ENCODE measurements at regions not wholly inside any gene's neighbourhood (a gene's known extent, or its start where the extent isn't known, plus 50 kb on each side); places are given as distances from the start of the nearest gene placed in this dataset.
"Not testable (repeated sequence)": the region's sequence is repeated elsewhere in the genome, so short reads cannot be mapped to it uniquely, and the experiment has no call there.

DNA sequence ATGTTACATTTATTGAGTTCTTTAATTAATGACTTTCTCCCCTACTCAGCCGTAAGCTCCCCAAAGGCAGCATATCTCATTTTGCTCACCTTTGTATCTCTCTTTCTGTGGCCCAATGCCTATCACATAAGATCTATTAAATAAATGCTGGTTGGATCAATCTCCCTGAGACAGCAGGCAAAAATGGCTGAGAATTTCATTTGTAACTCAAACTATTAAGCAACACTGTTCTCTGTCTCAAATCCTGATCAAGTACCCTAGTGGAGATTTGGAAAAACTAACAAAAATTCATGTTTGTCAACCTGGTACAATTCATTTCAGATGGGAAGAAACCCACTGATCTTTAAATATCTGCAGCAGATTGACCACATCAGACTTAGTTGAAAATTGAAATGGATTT, 127.4 kb downstream of the ZFAND4 start:
- intact Hi-C loops (cut with DNase I; ENCODE audit: low total_unique reads) (no loop called here), in situ Hi-C loops (cut with MboI; ENCODE audit: low sequenced_read_pairs in 4 of 4) (loop anchor here in 1 of 4 donors (25.0 kb wide), 1 partner anchor 108 kb away; no protein-coding TSS in a partner anchor)
- DNase-seq = no peak
- Histone ChIP-seq H3K27ac (no peak overlapping the region), H3K4me1 (no peaks in the 10 kb centered on the region), H3K4me3 (no peak overlapping the region), H3K9me3 (no peaks in the 10 kb centered on the region), H3K27me3 (no peaks in the 10 kb centered on the region), H3K36me3 (no peaks in the 10 kb centered on the region)
- TF ChIP-seq POLR2A (IDR thresholded peaks at IDR 0.05) = no peak
- no peak for ATAC-seq

DNA sequence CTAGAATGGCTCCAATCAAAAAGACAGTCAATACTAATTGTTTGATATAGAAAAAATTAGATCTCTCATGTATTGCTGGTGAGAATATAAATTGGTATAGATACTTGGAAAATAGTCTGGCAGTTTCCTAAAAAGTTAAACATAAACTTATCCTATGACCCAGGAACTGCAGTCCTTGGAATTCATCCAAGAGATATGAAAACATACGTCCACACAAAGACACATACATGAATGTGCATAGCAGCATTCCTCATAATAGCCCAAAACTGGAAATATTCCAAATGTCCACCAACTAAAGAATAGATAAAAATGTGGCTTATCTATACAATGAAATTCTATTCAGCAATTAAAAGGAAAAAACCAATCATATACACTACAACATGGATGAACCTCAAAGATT, 128.4 kb downstream of the ZFAND4 start:
- no peaks in the 10 kb centered on the region for H3K9me3 ChIP-seq
- no peak overlapping the region for H3K27ac ChIP-seq
- no peaks in the 10 kb centered on the region for H3K27me3 ChIP-seq
- in situ Hi-C loops (cut with MboI; ENCODE audit: low sequenced_read_pairs in 4 of 4) (loop anchor here in 1 of 4 donors (25.0 kb wide), 1 partner anchor 107 kb away; no protein-coding TSS in a partner anchor), intact Hi-C loops (cut with DNase I; ENCODE audit: low total_unique reads) (no loop called here)
- ATAC-seq (no peak), DNase-seq (no peak)
- H3K36me3 ChIP-seq = no peaks in the 10 kb centered on the region
- H3K4me3 ChIP-seq = no peak overlapping the region
- TF ChIP-seq, protein P1, sequence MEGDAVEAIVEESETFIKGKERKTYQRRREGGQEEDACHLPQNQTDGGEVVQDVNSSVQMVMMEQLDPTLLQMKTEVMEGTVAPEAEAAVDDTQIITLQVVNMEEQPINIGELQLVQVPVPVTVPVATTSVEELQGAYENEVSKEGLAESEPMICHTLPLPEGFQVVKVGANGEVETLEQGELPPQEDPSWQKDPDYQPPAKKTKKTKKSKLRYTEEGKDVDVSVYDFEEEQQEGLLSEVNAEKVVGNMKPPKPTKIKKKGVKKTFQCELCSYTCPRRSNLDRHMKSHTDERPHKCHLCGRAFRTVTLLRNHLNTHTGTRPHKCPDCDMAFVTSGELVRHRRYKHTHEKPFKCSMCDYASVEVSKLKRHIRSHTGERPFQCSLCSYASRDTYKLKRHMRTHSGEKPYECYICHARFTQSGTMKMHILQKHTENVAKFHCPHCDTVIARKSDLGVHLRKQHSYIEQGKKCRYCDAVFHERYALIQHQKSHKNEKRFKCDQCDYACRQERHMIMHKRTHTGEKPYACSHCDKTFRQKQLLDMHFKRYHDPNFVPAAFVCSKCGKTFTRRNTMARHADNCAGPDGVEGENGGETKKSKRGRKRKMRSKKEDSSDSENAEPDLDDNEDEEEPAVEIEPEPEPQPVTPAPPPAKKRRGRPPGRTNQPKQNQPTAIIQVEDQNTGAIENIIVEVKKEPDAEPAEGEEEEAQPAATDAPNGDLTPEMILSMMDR (IDR thresholded peaks at IDR 0.05 in 4 of 5, conservative IDR thresholded peaks at IDR 0.05 in 1 of 5) = no peak
- no peak for TF ChIP-seq POLR2A (IDR thresholded peaks at IDR 0.05)
- no peaks in the 10 kb centered on the region for H3K4me1 ChIP-seq

DNA sequence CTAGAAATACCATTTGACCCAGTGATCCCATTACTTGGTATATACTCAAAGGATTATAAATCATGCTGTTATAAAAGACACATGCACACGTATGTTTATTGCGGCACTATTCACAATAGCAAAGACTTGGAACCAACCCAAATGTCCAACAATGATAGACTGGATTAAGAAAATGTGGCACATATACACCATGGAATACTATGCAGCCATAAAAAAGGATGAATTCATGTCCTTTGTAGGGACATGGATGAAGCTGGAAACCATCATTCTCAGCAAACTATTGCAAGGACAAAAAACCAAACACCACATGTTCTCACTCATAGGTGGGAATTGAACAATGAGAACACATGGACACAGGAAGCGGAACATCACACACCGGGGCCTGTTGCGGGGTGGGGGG, 131.5 kb downstream of the ZFAND4 start:
- ATAC-seq = not testable (repeated sequence)
- in situ Hi-C loops (cut with MboI; ENCODE audit: low sequenced_read_pairs in 4 of 4) = loop anchor here in 1 of 4 donors (25.0 kb wide), 1 partner anchor 104 kb away; no protein-coding TSS in a partner anchor

DNA sequence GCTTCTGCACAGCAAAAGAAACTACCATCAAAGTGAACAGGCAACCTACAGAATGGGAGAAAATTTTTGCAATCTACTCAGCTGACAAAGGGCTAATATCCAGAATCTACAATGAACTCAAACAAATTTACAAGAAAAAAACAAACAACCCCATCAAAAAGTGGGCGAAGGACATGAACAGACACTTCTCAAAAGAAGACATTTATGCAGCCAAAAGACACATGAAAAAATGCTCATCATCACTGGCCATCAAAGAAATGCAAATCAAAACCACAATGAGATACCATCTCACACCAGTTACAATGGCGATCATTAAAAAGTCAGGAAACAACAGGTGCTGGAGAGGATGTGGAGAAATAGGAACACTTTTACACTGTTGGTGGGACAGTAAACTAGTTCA, 132.0 kb downstream of the ZFAND4 start:
- ATAC-seq; H3K9me3 ChIP-seq; H3K4me1 ChIP-seq; H3K36me3 ChIP-seq; DNase-seq; H3K27me3 ChIP-seq; intact Hi-C loops (cut with DNase I; ENCODE audit: low total_unique reads); H3K4me3 ChIP-seq; H3K27ac ChIP-seq: not testable (repeated sequence)
- in situ Hi-C loops (cut with MboI; ENCODE audit: low sequenced_read_pairs in 4 of 4) = loop anchor here in 1 of 4 donors (25.0 kb wide), 1 partner anchor 103 kb away; no protein-coding TSS in a partner anchor

More for the DNA sequence above, 131.5 kb downstream of the ZFAND4 start:
- H3K27me3 ChIP-seq; H3K9me3 ChIP-seq; intact Hi-C loops (cut with DNase I; ENCODE audit: low total_unique reads); H3K4me1 ChIP-seq; H3K27ac ChIP-seq; H3K36me3 ChIP-seq; DNase-seq; H3K4me3 ChIP-seq: not testable (repeated sequence)

DNA sequence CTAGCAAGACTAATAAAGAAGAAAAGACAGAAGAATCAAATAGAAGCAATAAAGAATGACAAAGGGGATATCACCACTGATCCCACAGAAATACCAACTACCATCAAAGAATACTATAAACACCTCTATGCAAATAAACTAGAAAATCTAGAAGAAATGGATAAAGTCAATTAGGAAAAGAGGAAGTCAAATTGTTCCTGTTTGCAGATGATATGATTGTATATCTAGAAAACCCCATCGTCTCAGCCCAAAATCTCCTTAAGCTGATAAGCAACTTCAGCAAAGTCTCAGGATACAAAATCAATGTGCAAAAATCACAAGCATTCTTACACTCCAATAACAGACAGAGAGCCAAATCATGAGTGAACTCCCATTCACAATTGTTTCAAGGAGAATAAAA, 133.0 kb downstream of the ZFAND4 start:
- H3K27me3 ChIP-seq; H3K4me1 ChIP-seq; H3K36me3 ChIP-seq; H3K27ac ChIP-seq; intact Hi-C loops (cut with DNase I; ENCODE audit: low total_unique reads); DNase-seq; H3K9me3 ChIP-seq; H3K4me3 ChIP-seq; ATAC-seq: not testable (repeated sequence)
- in situ Hi-C loops (cut with MboI; ENCODE audit: low sequenced_read_pairs in 4 of 4) = loop anchor here in 1 of 4 donors (25.0 kb wide), 1 partner anchor 102 kb away; no protein-coding TSS in a partner anchor

DNA sequence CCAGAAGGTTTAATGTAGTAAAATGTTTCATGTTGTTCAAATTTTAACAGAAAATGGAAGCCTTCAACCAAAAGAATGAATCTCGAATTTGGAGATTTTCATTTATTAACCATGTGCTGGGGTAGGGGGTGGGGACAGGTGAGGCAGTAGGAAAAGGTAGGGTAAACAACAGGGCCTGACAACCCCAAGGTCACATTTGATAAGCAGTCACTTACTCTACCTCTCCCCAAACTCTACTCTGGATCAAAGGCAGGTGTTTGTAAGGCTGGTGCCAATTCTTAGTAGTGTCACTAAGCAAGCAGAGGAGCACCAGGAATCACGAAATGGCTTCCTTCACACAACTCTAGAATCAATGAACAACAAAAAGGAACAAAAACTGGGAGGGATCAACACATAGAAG, 138.0 kb downstream of the ZFAND4 start:
- H3K9me3 ChIP-seq = no peaks in the 10 kb centered on the region
- no peaks in the 10 kb centered on the region for H3K36me3 ChIP-seq
- no peaks in the 10 kb centered on the region for H3K27me3 ChIP-seq
- H3K27ac ChIP-seq = no peak overlapping the region
- no peak overlapping the region for H3K4me3 ChIP-seq
- DNase-seq (no peak), ATAC-seq (no peak)
- TF ChIP-seq, protein P1 (IDR thresholded peaks at IDR 0.05 in 4 of 5, conservative IDR thresholded peaks at IDR 0.05 in 1 of 5) = no peak
- no peak for TF ChIP-seq POLR2A (IDR thresholded peaks at IDR 0.05)
- in situ Hi-C loops (cut with MboI; ENCODE audit: low sequenced_read_pairs in 4 of 4) (loop anchor here in 1 of 4 donors (25.0 kb wide), 1 partner anchor 97 kb away; no protein-coding TSS in a partner anchor), intact Hi-C loops (cut with DNase I; ENCODE audit: low total_unique reads) (no loop called here)
- peaks cover 7 to 14% of the 10 kb centered on the region in 2 donors for H3K4me1 ChIP-seq

DNA sequence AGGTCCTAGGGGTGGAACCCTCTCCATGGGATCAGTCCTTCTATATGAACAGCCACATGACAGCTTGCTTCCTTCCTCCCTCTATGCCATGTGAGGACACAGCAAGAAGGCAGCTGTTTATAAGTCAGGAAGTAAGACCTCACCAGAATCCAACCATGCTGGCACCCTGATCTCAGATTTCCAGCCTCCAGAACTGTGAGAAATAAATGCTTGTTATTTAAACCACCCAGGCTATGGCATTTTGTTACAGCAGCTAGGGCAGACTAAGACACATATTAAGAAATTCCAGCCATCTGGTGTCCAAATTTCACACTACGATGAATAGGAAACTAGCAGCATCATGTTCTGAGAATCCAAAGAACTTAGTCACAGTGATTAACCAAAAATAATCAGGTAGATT, 140.1 kb downstream of the ZFAND4 start:
- TF ChIP-seq POLR2A (IDR thresholded peaks at IDR 0.05) = no peak
- TF ChIP-seq, protein P1 (IDR thresholded peaks at IDR 0.05 in 4 of 5, conservative IDR thresholded peaks at IDR 0.05 in 1 of 5) = no peak
- no peak for ATAC-seq
- intact Hi-C loops (cut with DNase I; ENCODE audit: low total_unique reads) (no loop called here), in situ Hi-C loops (cut with MboI; ENCODE audit: low sequenced_read_pairs in 4 of 4) (loop anchor here in 1 of 4 donors (25.0 kb wide), 1 partner anchor 95 kb away; no protein-coding TSS in a partner anchor)
- Histone ChIP-seq H3K36me3 (no peaks in the 10 kb centered on the region), H3K27ac (no peak overlapping the region), H3K9me3 (no peaks in the 10 kb centered on the region), H3K4me3 (no peak overlapping the region), H3K27me3 (no peaks in the 10 kb centered on the region), H3K4me1 (peaks cover 7 to 14% of the 10 kb centered on the region in 2 donors)
- peak in 1 of 2 donors; percentile 13 for DNase-seq
